Liver (tissue), 3 donors: ENCODE measurements at regions not wholly inside any gene's neighbourhood (a gene's known extent, or its start where the extent isn't known, plus 50 kb on each side); places are given as distances from the start of the nearest gene placed in this dataset.

Experiments used
- ATF3 ChIP-seq: IDR thresholded peaks from 2 replicates; pipeline ENCODE4 v1.6.1; 2016; ENCODE audit warnings: antibody characterized with exemption
- EGR1 ChIP-seq, 2 donors: IDR thresholded peaks; 2 replicates each; pipeline ENCODE4 v1.6.1; 2016 to 2018; ENCODE audit warnings: antibody characterized with exemption in 2 of 2, low read depth in 2 of 2
- FOXA1 ChIP-seq: IDR thresholded peaks from 2 replicates; pipeline ENCODE4 v1.6.1; 2016; ENCODE audit warnings: antibody characterized with exemption
- FOXA2 ChIP-seq: IDR thresholded peaks from 2 replicates; pipeline ENCODE4 v1.6.1; 2016; ENCODE audit warnings: antibody characterized with exemption
- GABPA ChIP-seq, 2 donors: IDR thresholded peaks in 1 of 2; conservative IDR thresholded peaks in 1 of 2; 2 replicates each; pipeline ENCODE4 v1.6.1; 2016; ENCODE audit warnings: antibody characterized with exemption in 2 of 2, mild to moderate bottlenecking in 1 of 2, moderate library complexity in 1 of 2
- JUND ChIP-seq, 2 donors: IDR thresholded peaks; 2 replicates each; pipeline ENCODE4 v1.6.1; 2016; ENCODE audit warnings: antibody characterized with exemption in 2 of 2
- RAD21 ChIP-seq, 2 donors: IDR thresholded peaks; 2 replicates each; pipeline ENCODE4 v1.6.1; 2016; ENCODE audit warnings: antibody characterized with exemption in 2 of 2, mild to moderate bottlenecking in 2 of 2
- RXRA ChIP-seq, 2 donors: IDR thresholded peaks; 2 replicates each; pipeline ENCODE4 v1.6.1; 2017 to 2018; ENCODE audit warnings: antibody characterized with exemption in 2 of 2, mild to moderate bottlenecking in 1 of 2
- TAF1 ChIP-seq: conservative IDR thresholded peaks from 2 replicates; pipeline ENCODE4 v1.6.1; 2016; ENCODE audit warnings: antibody characterized with exemption, mild to moderate bottlenecking
- YY1 ChIP-seq: IDR thresholded peaks from 2 replicates; pipeline ENCODE4 v1.6.1; 2016; ENCODE audit warnings: antibody characterized with exemption, mild to moderate bottlenecking
- TF ChIP-seq, protein P1 (sequence below): fragments of 150-350 bp; IDR thresholded peaks from 2 replicates; pipeline ENCODE4 v1.5.1; 2017; ENCODE audit warnings: improper control_type of control experiment, low read depth, low read length; ENCODE audit not compliant: missing input control
- TF ChIP-seq, protein P2 (sequence below): IDR thresholded peaks from 2 replicates; pipeline ENCODE4 v1.6.1; 2016; ENCODE audit warnings: antibody characterized with exemption, mild to moderate bottlenecking
- TF ChIP-seq, protein P3 (sequence below): IDR thresholded peaks from 2 replicates; pipeline ENCODE4 v1.6.1; 2016; ENCODE audit warnings: antibody characterized with exemption
- TF ChIP-seq, protein P4 (sequence below): IDR thresholded peaks from 2 replicates; pipeline ENCODE4 v1.6.1; 2016; ENCODE audit warnings: antibody characterized with exemption
- donor health status: healthy.
- donor health status: healthy.

DNA sequence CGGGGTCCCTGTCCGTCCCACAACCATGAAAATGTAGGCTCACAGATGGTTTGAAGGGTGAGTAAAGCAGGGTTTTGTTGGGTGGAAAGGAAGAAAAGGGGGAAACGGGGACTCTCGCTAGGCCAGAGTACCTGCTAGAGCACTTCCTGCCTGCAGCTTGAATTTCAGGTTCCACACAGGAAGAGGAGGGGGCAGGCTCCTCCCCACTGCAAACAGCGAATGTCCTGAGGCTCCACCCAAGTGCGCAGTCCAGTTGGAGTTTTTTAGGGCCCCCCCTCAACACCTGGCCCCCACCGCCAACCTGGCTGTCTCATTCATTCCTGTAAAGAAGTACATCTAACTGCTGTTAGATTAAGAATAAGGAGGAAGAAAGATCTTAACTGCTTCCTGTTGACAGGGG lies 414.7 kb downstream of the SH2D4B start:
- TF ChIP-seq RAD21 (IDR thresholded peaks at IDR 0.05) (no peak), EGR1 (IDR thresholded peaks at IDR 0.05; ENCODE audit: low read depth in 2 of 2) (no peak), JUND (IDR thresholded peaks at IDR 0.05) (no peak), TAF1 (no peak), YY1 (no peak), ATF3 (no peak), GABPA (IDR thresholded peaks at IDR 0.05 in 1 of 2, conservative IDR thresholded peaks at IDR 0.05 in 1 of 2) (no peak), RXRA (IDR thresholded peaks at IDR 0.05) (no peak), FOXA2 (no peak), FOXA1 (no peak)
- TF ChIP-seq, protein P1, sequence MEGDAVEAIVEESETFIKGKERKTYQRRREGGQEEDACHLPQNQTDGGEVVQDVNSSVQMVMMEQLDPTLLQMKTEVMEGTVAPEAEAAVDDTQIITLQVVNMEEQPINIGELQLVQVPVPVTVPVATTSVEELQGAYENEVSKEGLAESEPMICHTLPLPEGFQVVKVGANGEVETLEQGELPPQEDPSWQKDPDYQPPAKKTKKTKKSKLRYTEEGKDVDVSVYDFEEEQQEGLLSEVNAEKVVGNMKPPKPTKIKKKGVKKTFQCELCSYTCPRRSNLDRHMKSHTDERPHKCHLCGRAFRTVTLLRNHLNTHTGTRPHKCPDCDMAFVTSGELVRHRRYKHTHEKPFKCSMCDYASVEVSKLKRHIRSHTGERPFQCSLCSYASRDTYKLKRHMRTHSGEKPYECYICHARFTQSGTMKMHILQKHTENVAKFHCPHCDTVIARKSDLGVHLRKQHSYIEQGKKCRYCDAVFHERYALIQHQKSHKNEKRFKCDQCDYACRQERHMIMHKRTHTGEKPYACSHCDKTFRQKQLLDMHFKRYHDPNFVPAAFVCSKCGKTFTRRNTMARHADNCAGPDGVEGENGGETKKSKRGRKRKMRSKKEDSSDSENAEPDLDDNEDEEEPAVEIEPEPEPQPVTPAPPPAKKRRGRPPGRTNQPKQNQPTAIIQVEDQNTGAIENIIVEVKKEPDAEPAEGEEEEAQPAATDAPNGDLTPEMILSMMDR: no peak
- TF ChIP-seq, protein P2, sequence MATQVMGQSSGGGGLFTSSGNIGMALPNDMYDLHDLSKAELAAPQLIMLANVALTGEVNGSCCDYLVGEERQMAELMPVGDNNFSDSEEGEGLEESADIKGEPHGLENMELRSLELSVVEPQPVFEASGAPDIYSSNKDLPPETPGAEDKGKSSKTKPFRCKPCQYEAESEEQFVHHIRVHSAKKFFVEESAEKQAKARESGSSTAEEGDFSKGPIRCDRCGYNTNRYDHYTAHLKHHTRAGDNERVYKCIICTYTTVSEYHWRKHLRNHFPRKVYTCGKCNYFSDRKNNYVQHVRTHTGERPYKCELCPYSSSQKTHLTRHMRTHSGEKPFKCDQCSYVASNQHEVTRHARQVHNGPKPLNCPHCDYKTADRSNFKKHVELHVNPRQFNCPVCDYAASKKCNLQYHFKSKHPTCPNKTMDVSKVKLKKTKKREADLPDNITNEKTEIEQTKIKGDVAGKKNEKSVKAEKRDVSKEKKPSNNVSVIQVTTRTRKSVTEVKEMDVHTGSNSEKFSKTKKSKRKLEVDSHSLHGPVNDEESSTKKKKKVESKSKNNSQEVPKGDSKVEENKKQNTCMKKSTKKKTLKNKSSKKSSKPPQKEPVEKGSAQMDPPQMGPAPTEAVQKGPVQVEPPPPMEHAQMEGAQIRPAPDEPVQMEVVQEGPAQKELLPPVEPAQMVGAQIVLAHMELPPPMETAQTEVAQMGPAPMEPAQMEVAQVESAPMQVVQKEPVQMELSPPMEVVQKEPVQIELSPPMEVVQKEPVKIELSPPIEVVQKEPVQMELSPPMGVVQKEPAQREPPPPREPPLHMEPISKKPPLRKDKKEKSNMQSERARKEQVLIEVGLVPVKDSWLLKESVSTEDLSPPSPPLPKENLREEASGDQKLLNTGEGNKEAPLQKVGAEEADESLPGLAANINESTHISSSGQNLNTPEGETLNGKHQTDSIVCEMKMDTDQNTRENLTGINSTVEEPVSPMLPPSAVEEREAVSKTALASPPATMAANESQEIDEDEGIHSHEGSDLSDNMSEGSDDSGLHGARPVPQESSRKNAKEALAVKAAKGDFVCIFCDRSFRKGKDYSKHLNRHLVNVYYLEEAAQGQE: no peak
- TF ChIP-seq, protein P3, sequence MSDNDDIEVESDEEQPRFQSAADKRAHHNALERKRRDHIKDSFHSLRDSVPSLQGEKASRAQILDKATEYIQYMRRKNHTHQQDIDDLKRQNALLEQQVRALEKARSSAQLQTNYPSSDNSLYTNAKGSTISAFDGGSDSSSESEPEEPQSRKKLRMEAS: no peak
- TF ChIP-seq, protein P4, sequence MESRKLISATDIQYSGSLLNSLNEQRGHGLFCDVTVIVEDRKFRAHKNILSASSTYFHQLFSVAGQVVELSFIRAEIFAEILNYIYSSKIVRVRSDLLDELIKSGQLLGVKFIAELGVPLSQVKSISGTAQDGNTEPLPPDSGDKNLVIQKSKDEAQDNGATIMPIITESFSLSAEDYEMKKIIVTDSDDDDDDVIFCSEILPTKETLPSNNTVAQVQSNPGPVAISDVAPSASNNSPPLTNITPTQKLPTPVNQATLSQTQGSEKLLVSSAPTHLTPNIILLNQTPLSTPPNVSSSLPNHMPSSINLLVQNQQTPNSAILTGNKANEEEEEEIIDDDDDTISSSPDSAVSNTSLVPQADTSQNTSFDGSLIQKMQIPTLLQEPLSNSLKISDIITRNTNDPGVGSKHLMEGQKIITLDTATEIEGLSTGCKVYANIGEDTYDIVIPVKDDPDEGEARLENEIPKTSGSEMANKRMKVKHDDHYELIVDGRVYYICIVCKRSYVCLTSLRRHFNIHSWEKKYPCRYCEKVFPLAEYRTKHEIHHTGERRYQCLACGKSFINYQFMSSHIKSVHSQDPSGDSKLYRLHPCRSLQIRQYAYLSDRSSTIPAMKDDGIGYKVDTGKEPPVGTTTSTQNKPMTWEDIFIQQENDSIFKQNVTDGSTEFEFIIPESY: no peak
